Motor neuron (in vitro differentiated cells): ENCODE measurements at regions not wholly inside any gene's neighbourhood (a gene's known extent, or its start where the extent isn't known, plus 50 kb on each side); places are given as distances from the start of the nearest gene placed in this dataset.
A peak's percentile ranks its signal among the peaks of the same experiment; 100 is the strongest.

ENCODE experiments used
- ATAC-seq, 8 experiments: fragments of 200-7000 bp; cut with Tn5 transposase; replicated peaks in 6 of 8; 2 replicates each; pipeline ENCODE4 v1.8.0; 2021; ENCODE audit warnings: mild to moderate bottlenecking in 8 of 8, moderate library complexity in 8 of 8
- H3K27ac ChIP-seq, 2 donors: fragments of 250-450 bp; sonication (Bioruptor Pico); 2 replicates each; pipeline ENCODE4 v1.9.0; 2021; ENCODE audit warnings: antibody characterized with exemption in 2 of 2, mild to moderate bottlenecking in 2 of 2, moderate library complexity in 1 of 2
- H3K4me1 ChIP-seq, 2 donors: fragments of 250-450 bp; sonication (Bioruptor Pico); replicated peaks in 1 of 2; 2 replicates each; pipeline ENCODE4 v1.6.1; 2021; ENCODE audit warnings: antibody characterized with exemption in 2 of 2, mild to moderate bottlenecking in 2 of 2, moderate library complexity in 1 of 2
- H3K4me3 ChIP-seq, 5 donors: fragments of 250-450 bp; sonication (Bioruptor Pico); 2 replicates each; pipeline ENCODE4 v1.9.0; 2021; ENCODE audit warnings: antibody characterized with exemption in 5 of 5, mild to moderate bottlenecking in 5 of 5, moderate library complexity in 4 of 5
- WGBS, 10 experiments: fragments of 450-650 bp; shearing (Covaris generic); methylation state at CpG; one replicate each; pipeline ENCODE4 v1.0.0; 2022; 5-methylcytosine and 5-hydroxymethylcytosine counted together
- in situ Hi-C, 9 experiments: fragments of 400-800 bp; cut with MboI; loops; one replicate each; pipeline ENCODE4 v1.15.0; 2021; ENCODE audit warnings: low sequenced_read_pairs in 9 of 9, low pct_unique_long_range_greater_than_20kb in 2 of 9; ENCODE audit not compliant: unreplicated experiment in 9 of 9

DNA sequence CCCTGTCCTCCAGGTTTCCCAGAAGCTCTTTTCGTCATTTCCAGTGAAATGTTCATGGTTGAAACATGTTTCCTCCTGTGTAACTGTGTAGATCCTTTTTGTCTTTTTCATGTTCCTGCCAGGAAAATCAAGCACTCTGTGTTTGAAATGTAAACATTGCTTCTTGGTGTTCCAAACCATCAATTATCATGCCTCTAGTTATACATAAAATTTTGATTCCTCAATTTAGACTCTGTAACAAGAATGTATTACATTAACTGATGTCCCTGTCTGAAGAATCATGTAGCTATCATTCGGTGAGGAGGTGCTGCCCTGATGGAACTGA lies 546.3 kb upstream of the CITED2 start:
- no peak for ATAC-seq
- in situ Hi-C loops, result no loop called here
- WGBS, 10 experiments, result 42 to 89% (median 74%) methylated on average over 1 to 2 of the region's 2 CpGs; no CpG with 5 or more reads in 2 of the 10 experiments
- Histone ChIP-seq H3K27ac (peak overlapping the region in 1 of 2 donors; percentile 37), H3K4me3 (no peak overlapping the region), H3K4me1 (peaks cover 33 to 34% of the 10 kb centered on the region in 2 donors)

DNA sequence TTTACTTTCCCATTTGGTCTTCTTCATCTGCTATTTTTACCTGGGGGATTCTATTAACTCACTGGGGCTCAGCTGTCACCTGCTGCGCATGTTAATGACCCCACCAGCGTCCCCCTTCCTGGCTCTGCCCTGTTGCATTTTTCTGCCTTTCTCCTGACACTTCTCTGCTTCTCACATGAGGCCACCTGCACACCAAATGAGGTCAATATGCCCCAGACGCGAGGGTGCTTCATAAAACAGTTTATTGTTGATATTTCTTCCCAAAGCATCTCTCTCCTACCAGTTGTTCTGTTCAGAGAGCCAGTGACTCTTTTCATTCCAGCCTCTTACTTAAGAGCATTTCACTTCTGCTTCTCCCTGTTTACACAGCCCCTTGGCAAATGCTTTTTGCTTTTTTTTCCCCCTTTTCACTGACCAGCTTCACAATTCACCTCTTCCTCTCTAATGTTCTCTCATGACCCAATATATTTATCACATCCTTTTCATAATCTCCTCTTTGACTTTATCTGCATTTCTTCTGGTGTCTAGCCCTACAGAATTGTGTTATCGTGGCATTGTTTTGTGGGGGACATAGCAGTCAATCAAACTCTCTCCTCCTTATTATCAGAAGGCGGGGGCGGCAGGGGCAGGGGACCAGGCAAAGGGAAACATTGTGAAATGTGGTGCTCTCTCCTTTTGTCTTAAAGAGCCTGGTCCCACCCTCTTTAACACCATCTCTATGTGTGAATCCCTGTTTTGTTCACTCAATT lies 545.8 kb upstream of the CITED2 start:
- no peak overlapping the region for H3K4me3 ChIP-seq

DNA sequence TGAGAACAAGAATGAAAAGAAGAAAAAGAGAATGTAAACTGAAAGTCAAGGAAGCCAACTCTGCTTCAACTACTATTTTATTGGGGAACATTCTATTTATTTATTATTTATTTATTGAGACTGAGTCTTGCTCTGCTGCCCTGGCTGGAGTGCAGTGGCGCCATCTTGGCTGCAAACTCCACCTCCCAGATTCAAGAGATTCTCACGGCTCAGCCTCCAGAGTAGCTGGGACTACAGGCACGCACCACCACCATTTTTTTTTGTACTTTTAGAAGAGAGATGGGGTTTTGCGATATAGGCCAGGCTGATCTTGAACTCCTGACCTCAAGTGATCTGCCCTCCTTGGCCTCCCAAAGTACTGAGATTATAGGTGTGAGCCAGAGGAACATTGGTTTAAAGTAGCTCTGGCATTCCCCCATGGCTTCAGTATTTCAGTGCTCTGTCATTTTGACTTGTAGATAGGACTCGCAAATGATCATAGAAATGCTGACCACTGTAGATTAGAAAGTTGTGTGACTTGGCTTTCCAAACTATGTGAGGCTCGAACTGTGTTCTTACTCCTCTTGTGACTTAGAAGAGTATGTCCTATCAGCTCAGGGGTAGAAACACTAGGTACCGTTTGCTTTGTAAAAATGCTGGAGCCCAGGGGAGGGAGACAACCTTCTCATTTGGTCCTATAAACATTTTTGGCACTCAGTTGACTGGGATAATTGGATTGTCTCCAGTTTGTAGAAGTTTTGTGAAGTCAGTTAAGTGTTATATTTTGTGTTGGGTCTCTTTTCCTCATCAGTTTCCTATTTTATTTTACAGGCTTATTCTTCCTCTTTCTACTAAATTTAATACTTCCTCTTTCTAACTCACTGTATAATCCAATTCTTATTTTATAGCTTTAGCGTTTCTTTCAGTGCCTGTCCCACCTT lies 544.9 kb upstream of the CITED2 start:
- ATAC-seq, result no peak
- 68 to 100% (median 82%) methylated on average over 2 to 5 of the region's 8 CpGs for WGBS, 10 experiments

More for the DNA sequence above, 545.8 kb upstream of the CITED2 start:
- ATAC-seq, result peak in 5 of 8 experiments; percentile 27 to 47 (median 35)
- in situ Hi-C loops, result no loop called here
- H3K4me1 ChIP-seq, result peaks cover 28% of the 10 kb centered on the region in 2 donors
- H3K27ac ChIP-seq, result peak overlapping the region in 1 of 2 donors; percentile 37
- 38 to 83% (median 45%) methylated on average over 3 to 7 of the region's 7 CpGs; no CpG with 5 or more reads in 1 of the 10 experiments for WGBS, 10 experiments

DNA sequence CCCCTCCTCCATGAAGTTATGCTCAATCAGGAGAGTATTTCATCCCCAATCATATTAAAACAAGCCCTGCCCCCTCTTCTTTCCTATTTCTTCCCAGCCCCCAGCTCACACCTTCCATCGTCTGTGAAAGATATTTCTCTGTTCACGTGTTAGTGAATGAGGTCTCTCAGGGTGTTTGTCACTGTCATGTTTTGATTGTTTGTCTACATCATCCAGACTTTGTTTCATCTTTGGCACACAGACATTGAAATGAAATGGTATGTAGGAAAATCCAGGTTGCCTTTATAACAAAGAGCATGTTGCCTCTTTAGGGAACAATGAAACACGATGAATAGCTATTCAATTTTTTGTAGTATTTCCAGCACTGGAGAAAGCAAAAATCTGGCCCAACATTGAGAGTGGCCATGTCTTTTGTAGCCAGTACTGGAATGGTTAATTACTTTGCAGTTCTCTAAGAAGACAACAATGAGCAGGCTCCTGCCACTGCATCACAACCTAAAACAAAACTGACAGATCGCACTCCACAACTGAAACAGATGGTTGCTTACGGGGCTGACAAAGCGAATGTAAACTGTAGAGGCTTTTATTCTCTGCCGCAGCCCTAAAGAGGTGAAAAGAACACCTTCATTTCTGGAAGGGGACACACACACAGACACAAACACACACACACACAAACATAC lies 543.6 kb upstream of the CITED2 start:
- Histone ChIP-seq H3K4me3 (no peak overlapping the region), H3K4me1 (peaks cover 24 to 27% of the 10 kb centered on the region in 2 donors), H3K27ac (peak overlapping the region in 1 of 2 donors; percentile 16)
- peak in 5 of 8 experiments; percentile 61 to 90 (median 87) for ATAC-seq
- in situ Hi-C loops, result no loop called here
- WGBS, 10 experiments, result 0 to 100% (median 24%) methylated on average over 2 to 7 of the region's 7 CpGs

More for the DNA sequence above, 544.9 kb upstream of the CITED2 start:
- in situ Hi-C loops, result no loop called here
- Histone ChIP-seq H3K4me3 (no peak overlapping the region), H3K4me1 (peaks cover 24 to 27% of the 10 kb centered on the region in 2 donors), H3K27ac (no peak overlapping the region)

DNA sequence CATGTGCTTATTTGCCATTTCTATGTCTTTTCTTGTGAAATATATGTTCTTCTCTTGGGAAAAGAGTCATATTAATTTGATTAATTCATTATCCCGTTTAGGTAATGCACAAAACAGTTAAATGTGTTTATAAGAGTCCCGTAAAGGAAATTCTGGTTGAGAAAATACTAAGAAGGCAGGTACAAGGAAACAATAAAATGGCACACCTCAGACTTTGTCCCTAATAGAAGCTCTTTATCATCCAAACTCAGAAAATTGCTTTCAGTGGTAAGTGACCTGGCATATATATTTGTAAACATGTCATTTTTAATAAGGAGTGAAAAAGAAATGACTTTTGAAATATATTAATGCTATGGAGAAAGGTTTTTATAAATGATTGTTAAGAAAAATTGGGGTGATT lies 540.5 kb upstream of the CITED2 start:
- peaks cover 16 to 17% of the 10 kb centered on the region in 2 donors for H3K4me1 ChIP-seq
- no peak overlapping the region for H3K4me3 ChIP-seq
- WGBS, 10 experiments, result 46 to 100% (median 83%) methylated on average over 1 to 2 of the region's 2 CpGs
- in situ Hi-C loops, result no loop called here
- no peak for ATAC-seq
- H3K27ac ChIP-seq, result no peak overlapping the region

DNA sequence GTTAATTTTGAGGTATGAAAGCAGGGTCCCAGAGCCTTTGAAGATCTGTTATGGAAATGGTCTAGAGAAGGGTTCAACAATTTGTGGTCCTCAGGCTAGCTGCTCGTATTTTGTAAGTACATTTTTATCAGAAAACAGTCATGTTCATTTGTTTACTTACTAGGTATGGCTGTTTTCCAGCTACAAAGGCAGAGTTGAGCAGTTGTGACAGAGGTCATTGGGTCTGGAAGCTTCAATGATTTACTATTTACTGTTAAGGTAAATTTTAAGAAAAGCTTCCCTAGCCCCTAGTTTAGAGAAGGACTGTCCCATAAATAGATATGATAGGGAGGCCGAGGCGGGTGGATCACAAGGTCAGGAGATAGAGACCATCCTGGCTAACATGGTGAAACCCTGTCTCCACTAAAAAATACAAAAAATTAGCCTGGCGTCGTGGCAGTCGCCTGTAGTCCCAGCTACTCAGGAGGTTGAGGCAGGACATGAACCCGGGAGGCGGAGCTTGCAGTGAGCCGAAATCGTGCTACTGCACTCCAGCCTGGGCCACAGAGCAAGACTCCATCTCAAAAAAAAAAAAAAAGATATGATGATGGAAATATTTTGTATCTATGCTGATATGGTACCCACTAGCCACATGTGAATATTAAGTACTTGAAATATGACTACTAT lies 538.4 kb upstream of the CITED2 start:
- WGBS, 10 experiments, result 60 to 100% (median 92%) methylated on average over 1 to 10 of the region's 10 CpGs; no CpG with 5 or more reads in 1 of the 10 experiments
- Histone ChIP-seq H3K4me1 (peaks cover 7% of the 10 kb centered on the region in 2 donors), H3K27ac (no peak overlapping the region), H3K4me3 (no peak overlapping the region)
- no peak for ATAC-seq
- in situ Hi-C loops, result no loop called here

DNA sequence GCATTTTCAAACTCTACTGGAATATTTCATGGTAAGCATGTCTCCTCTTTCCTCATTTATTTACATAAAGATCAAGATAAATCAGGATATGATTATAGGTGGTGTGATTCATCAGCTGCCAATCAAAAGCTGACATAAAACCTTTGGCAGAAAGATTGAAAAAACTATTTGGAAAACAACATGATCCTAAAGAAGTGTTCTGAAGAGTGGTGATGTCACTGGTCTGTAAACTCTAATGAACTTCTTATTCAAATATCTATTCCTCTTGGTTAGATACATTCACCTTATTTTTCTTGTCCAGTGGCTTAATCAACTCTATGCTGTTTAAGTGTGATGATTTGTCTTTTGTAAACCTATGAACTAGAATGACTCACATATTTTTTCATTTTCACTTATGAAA lies 535.5 kb upstream of the CITED2 start:
- no peak overlapping the region for H3K27ac ChIP-seq
- ATAC-seq, result no peak
- in situ Hi-C loops, result no loop called here
- H3K4me3 ChIP-seq, result no peak overlapping the region
- peaks cover 0 to 5% of the 10 kb centered on the region in 2 donors for H3K4me1 ChIP-seq

DNA sequence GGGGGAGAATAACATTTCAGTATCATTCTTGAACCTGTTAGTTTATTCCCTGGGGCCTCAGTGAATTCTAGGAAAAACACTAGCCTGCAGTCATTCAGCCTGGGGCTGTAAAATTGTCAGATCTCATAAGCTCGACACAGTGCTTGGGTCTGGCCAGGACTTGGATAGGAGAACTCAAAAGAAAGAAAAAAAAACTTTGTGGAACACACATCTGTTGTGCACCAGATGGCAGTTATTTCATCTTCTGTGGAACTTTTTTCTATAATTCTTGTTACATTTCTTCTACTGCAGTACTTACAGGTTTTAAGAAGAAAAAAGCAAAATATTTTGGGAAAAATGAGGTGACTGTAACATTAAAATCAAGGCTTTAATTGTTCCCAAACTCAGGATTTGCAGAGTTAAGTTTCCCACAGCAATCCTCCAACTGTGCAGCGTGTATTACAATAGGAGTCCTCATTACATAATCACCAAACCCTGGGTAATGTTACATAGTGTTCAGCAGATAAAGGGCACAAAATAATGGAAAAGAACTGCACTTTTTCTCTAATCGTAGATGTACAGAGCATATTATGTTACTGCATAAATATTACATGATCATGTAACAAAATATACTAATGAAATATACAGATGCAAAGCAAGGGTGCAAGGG lies 531.1 kb upstream of the CITED2 start:
- in situ Hi-C loops, result no loop called here
- Histone ChIP-seq H3K4me3 (no peak overlapping the region), H3K27ac (no peak overlapping the region), H3K4me1 (peaks cover 0 to 15% of the 10 kb centered on the region in 2 donors)
- ATAC-seq, result peak in 3 of 8 experiments; percentile 43 to 69 (median 65)
- 10 to 71% (median 26%) methylated on average over 1 to 3 of the region's 3 CpGs for WGBS, 10 experiments

GRCh38 chr6:139904568-139904967 lies 530.1 kb upstream of the CITED2 start:
- WGBS, 10 experiments, result 60 to 100% (median 100%) methylated on average over 1 of the region's 1 CpG; no CpG with 5 or more reads in 1 of the 10 experiments
- H3K27ac ChIP-seq, result no peak overlapping the region
- ATAC-seq, result peak in 1 of 8 experiments; percentile 15
- peaks cover 0 to 15% of the 10 kb centered on the region in 2 donors for H3K4me1 ChIP-seq
- in situ Hi-C loops, result no loop called here
- H3K4me3 ChIP-seq, result no peak overlapping the region

DNA sequence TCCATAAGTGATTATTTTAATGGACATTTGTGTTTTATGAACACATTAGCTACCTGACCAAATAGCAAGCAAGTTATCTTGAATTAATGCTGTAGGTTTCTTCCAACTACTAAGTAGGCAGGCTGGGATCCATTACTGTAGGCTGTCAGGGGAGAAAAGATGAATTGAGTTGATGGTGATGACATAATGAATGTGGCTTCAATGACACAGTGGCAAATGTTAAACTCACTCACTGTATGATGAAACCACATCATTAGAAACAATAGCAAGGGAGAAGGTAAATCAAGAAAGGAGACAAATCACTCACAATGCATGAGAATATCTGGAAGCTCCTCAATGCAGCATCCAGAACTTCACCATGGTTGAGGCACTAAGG lies 529.7 kb upstream of the CITED2 start:
- Histone ChIP-seq H3K4me1 (peaks cover 0 to 15% of the 10 kb centered on the region in 2 donors), H3K4me3 (no peak overlapping the region), H3K27ac (no peak overlapping the region)
- in situ Hi-C loops, result no loop called here
- peak in 5 of 8 experiments; percentile 58 to 94 (median 73) for ATAC-seq

DNA sequence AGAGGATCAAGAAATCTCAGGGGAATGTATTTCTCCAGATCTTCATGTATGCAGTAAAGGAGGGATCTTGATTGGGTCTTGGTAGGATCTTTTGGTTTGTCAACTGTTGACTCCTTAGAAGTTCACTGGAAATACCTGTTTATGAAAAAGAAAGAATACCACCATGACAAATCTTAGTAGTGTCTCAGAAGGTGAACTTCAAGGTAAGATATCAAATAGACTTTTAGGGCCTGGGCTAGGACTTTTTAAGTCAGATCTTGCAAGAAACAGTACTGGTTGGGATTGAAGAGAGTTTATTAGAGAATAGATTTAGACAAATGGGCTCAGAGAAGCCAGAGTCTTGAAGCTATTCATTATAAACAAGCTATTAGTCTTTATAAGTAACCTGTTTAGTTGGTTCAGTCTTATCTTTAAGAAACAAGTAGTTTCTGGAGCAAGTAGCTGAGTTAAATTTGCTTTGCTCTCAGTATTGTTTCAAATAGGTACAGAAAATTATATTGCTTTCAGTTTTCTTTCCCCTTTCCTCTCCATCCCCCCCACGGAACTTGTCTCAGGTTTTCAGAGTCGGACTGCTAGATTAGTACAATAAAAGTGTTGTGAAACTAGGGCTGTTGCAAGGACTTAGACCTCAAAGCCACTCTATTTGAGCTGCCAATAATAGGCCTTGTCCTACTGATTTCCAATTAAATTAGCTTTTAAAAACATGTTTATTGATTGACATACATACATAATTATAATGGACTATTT lies 529.1 kb upstream of the CITED2 start:
- ATAC-seq, result peak in 1 of 8 experiments; percentile 31
- WGBS, 10 experiments, result 75 to 100% (median 88%) methylated on average over 1 to 2 of the region's 2 CpGs; no CpG with 5 or more reads in 2 of the 10 experiments
- in situ Hi-C loops, result no loop called here
- H3K27ac ChIP-seq, result no peak overlapping the region
- no peak overlapping the region for H3K4me3 ChIP-seq
- peaks cover 0 to 15% of the 10 kb centered on the region in 2 donors for H3K4me1 ChIP-seq
